AG04450 (cell line): ENCODE measurements at regions not wholly inside any gene's neighbourhood (a gene's known extent, or its start where the extent isn't known, plus 50 kb on each side); places are given as distances from the start of the nearest gene placed in this dataset.

ENCODE experiments used
- CTCF ChIA-PET: fragments of 300-600, 350-600 bp; formaldehyde crosslinking; extraction: SDS; loops from one replicate; lab custom pipeline; 2022; ENCODE audit warnings: antibody characterized with exemption, inconsistent platforms; lab: Charles Lee
- POLR2A ChIA-PET: fragments of 350-600 bp; formaldehyde crosslinking; extraction: SDS; loops from one replicate; lab custom pipeline; 2021; ENCODE audit warnings: antibody characterized with exemption, inconsistent platforms; lab: Yijun Ruan, JAX
- DNase-seq: peaks from one replicate; pipeline ENCODE4 v3.0.0-alpha.2; 2011; ENCODE audit warnings: low read depth, low spot score
- H3K27ac ChIP-seq: one replicate; pipeline ENCODE4 v1.5.1; 2012; ENCODE audit warnings: low read depth, low read length, control low read depth
- H3K27me3 ChIP-seq: one replicate; pipeline ENCODE4 v1.6.0; 2012; ENCODE audit warnings: low read length; ENCODE audit not compliant: control insufficient read depth, insufficient read depth
- H3K4me3 ChIP-seq: 2 replicates; pipeline ENCODE4 v1.5.1; 2011; ENCODE audit warnings: mild to moderate bottlenecking, low read depth, low read length, control low read depth
- H3K9me3 ChIP-seq: 2 replicates; pipeline ENCODE4 v1.5.1; 2012; ENCODE audit warnings: low read length; ENCODE audit not compliant: control insufficient read depth, insufficient read depth
- CTCF ChIP-seq: IDR thresholded peaks from 2 replicates; pipeline ENCODE4 v1.5.1; 2011; ENCODE audit warnings: low read depth, low read length, control low read depth, inconsistent platforms

GRCh38 chr9:38301376-38302106 is 91.0 kb upstream of the ALDH1B1 start:
- no peak for DNase-seq
- ChIA-PET CTCF (no interaction called here), POLR2A (no interaction called here)
- peaks cover 22% of the 10 kb centered on the region for H3K27me3 ChIP-seq
- H3K4me3 ChIP-seq: no peak overlapping the region
- H3K27ac ChIP-seq: no peak overlapping the region
- H3K9me3 ChIP-seq: no peaks in the 10 kb centered on the region
- no peak for TF ChIP-seq CTCF

- peaks cover 30% of the 10 kb centered on the region for H3K27me3 ChIP-seq
- H3K27ac ChIP-seq: no peak overlapping the region
- POLR2A ChIA-PET: no interaction called here
- H3K4me3 ChIP-seq: no peak overlapping the region
- H3K9me3 ChIP-seq: no peaks in the 10 kb centered on the region
- no peak for TF ChIP-seq CTCF
- DNase-seq: no peak
- CTCF ChIA-PET: interaction anchor here (1.1 kb wide), 1 partner anchor 212 kb away, joined by 3 read pairs; no protein-coding TSS in a partner anchor
Measured at GRCh38 chr9:38299856-38300255, 92.6 kb upstream of the ALDH1B1 start.

GRCh38 chr9:38298904-38299303 is 93.6 kb upstream of the ALDH1B1 start:
- H3K4me3 ChIP-seq: no peak overlapping the region
- peaks cover 38% of the 10 kb centered on the region for H3K27me3 ChIP-seq
- ChIA-PET POLR2A (no interaction called here), CTCF (no interaction called here)
- TF ChIP-seq CTCF: no peak
- DNase-seq: no peak
- H3K9me3 ChIP-seq: no peaks in the 10 kb centered on the region
- H3K27ac ChIP-seq: no peak overlapping the region

- no peak for DNase-seq
- Histone ChIP-seq H3K4me3 (no peak overlapping the region), H3K9me3 (no peaks in the 10 kb centered on the region), H3K27me3 (peaks cover 40% of the 10 kb centered on the region), H3K27ac (no peak overlapping the region)
- ChIA-PET POLR2A (no interaction called here), CTCF (interaction anchor here (0.6 kb wide), 1 partner anchor 52 kb away, joined by 3 read pairs; no protein-coding TSS in a partner anchor)
- no peak for TF ChIP-seq CTCF
Measured at GRCh38 chr9:38298503-38298902, 94.0 kb upstream of the ALDH1B1 start.

- Histone ChIP-seq H3K4me3 (no peak overlapping the region), H3K27ac (no peak overlapping the region), H3K9me3 (no peaks in the 10 kb centered on the region), H3K27me3 (peaks cover 45% of the 10 kb centered on the region)
- no peak for DNase-seq
- CTCF ChIA-PET: no interaction called here
- POLR2A ChIA-PET: no interaction called here
- no peak for TF ChIP-seq CTCF
Measured at GRCh38 chr9:38296807-38297206, 95.7 kb upstream of the ALDH1B1 start.
